ENCODE measurements at regions not wholly inside any gene's neighbourhood (a gene's known extent, or its start where the extent isn't known, plus 50 kb on each side); places are given as distances from the start of the nearest gene placed in this dataset.
"Not testable (repeated sequence)": the region's sequence is repeated elsewhere in the genome, so short reads cannot be mapped to it uniquely, and the experiment has no call there.

GRCh38 chr5:176117699-176118238, 120.5 kb upstream of the SIMC1 start:
- not testable (repeated sequence) for H2BK12ac ChIP-seq (ENCODE audit: insufficient read length, low read depth, low read length); H3K23me2 ChIP-seq (ENCODE audit: insufficient read length, low read depth, low read length, poor library complexity, severe bottlenecking); H3K4ac ChIP-seq (ENCODE audit: low read depth, low read length); DNase-seq; H3K23ac ChIP-seq (ENCODE audit: insufficient read length, low read depth, low read length); H4K91ac ChIP-seq (ENCODE audit: insufficient read length, low read depth, low read length); H3K9me3 Mint-ChIP-seq; H2AFZ ChIP-seq (ENCODE audit: low read length); H3K14ac ChIP-seq (ENCODE audit: insufficient read depth, low read length); H3K36me3 Mint-ChIP-seq (ENCODE audit: insufficient read depth in 1 of 3, low read depth in 3 of 3); H3K27ac Mint-ChIP-seq; H3K18ac ChIP-seq (ENCODE audit: insufficient read length, low read depth, low read length); H3K56ac ChIP-seq (ENCODE audit: insufficient read length, low read depth, low read length); H2BK20ac ChIP-seq (ENCODE audit: low read depth, low read length, poor library complexity, severe bottlenecking); H3K27me3 Mint-ChIP-seq (ENCODE audit: low read depth); H2AK5ac ChIP-seq (ENCODE audit: insufficient read length, low read length); H3K9ac ChIP-seq (ENCODE audit: extremely low read depth, insufficient read length, low read length); H4K8ac ChIP-seq (replicated peaks; ENCODE audit: insufficient read length, low read depth, low read length); H3K79me1 ChIP-seq (ENCODE audit: insufficient read depth, low read depth, low read length, poor library complexity, severe bottlenecking); H3T11ph ChIP-seq (ENCODE audit: low read length); H3K4me1 ChIP-seq (ENCODE audit: insufficient read depth, low read length); H3K4me2 ChIP-seq (ENCODE audit: insufficient read depth, insufficient read length, low read length); H4K5ac ChIP-seq (ENCODE audit: insufficient read length, low read depth, low read length); H2BK120ac ChIP-seq (ENCODE audit: low read depth, low read length, poor library complexity, severe bottlenecking); H3K27ac ChIP-seq (ENCODE audit: insufficient read length, low read depth, low read length); H3K27me3 ChIP-seq (ENCODE audit: insufficient read depth, low read length); H3K4me3 Mint-ChIP-seq; H2BK15ac ChIP-seq (ENCODE audit: low read depth, low read length); H3K79me2 ChIP-seq (ENCODE audit: insufficient read depth, low read length); H3K9me3 ChIP-seq (ENCODE audit: control insufficient read depth, low read depth, low read length); H4K20me1 ChIP-seq (ENCODE audit: control insufficient read depth, insufficient read depth, insufficient read length); H3K4me1 Mint-ChIP-seq; H2BK5ac ChIP-seq (ENCODE audit: insufficient read length, low read length)
- WGBS (ENCODE audit: extremely low coverage, insufficient read length, low lambda C conversion rate): no CpG with 5 or more reads among the region's 8 CpGs

GRCh38 chr5:176122361-176122760, 115.9 kb upstream of the SIMC1 start:
- H2BK120ac ChIP-seq (ENCODE audit: low read depth, low read length, poor library complexity, severe bottlenecking); H2BK5ac ChIP-seq (ENCODE audit: insufficient read length, low read length); H3K9me3 ChIP-seq (ENCODE audit: control insufficient read depth, low read depth, low read length); H2BK12ac ChIP-seq (ENCODE audit: insufficient read length, low read depth, low read length); H2BK15ac ChIP-seq (ENCODE audit: low read depth, low read length); H3K56ac ChIP-seq (ENCODE audit: insufficient read length, low read depth, low read length); DNase-seq; H3K4me3 Mint-ChIP-seq; H3T11ph ChIP-seq (ENCODE audit: low read length); H3K4me1 Mint-ChIP-seq; H3K27ac ChIP-seq (ENCODE audit: insufficient read length, low read depth, low read length); H4K20me1 ChIP-seq (ENCODE audit: control insufficient read depth, insufficient read depth, insufficient read length); H4K8ac ChIP-seq (replicated peaks; ENCODE audit: insufficient read length, low read depth, low read length); H3K4me1 ChIP-seq (ENCODE audit: insufficient read depth, low read length); H3K79me1 ChIP-seq (ENCODE audit: insufficient read depth, low read depth, low read length, poor library complexity, severe bottlenecking); H3K9ac ChIP-seq (ENCODE audit: extremely low read depth, insufficient read length, low read length); H3K23ac ChIP-seq (ENCODE audit: insufficient read length, low read depth, low read length); H4K5ac ChIP-seq (ENCODE audit: insufficient read length, low read depth, low read length); H3K79me2 ChIP-seq (ENCODE audit: insufficient read depth, low read length); H3K27ac Mint-ChIP-seq; H3K4me2 ChIP-seq (ENCODE audit: insufficient read depth, insufficient read length, low read length); H2AK5ac ChIP-seq (ENCODE audit: insufficient read length, low read length); H2BK20ac ChIP-seq (ENCODE audit: low read depth, low read length, poor library complexity, severe bottlenecking); H3K36me3 Mint-ChIP-seq (ENCODE audit: insufficient read depth in 1 of 3, low read depth in 3 of 3); H2AFZ ChIP-seq (ENCODE audit: low read length); H3K4ac ChIP-seq (ENCODE audit: low read depth, low read length); H3K18ac ChIP-seq (ENCODE audit: insufficient read length, low read depth, low read length); H3K23me2 ChIP-seq (ENCODE audit: insufficient read length, low read depth, low read length, poor library complexity, severe bottlenecking); H3K14ac ChIP-seq (ENCODE audit: insufficient read depth, low read length); H4K91ac ChIP-seq (ENCODE audit: insufficient read length, low read depth, low read length); H3K27me3 ChIP-seq (ENCODE audit: insufficient read depth, low read length); H3K9me3 Mint-ChIP-seq; H3K27me3 Mint-ChIP-seq (ENCODE audit: low read depth): not testable (repeated sequence)
- no CpG with 5 or more reads among the region's 2 CpGs for WGBS (ENCODE audit: extremely low coverage, insufficient read length, low lambda C conversion rate)

Data from H9 (cell line).